ENCODE measurements at regions not wholly inside any gene's neighbourhood (a gene's known extent, or its start where the extent isn't known, plus 50 kb on each side); places are given as distances from the start of the nearest gene placed in this dataset.

- H3K4me3 ChIP-seq (replicated peaks; ENCODE audit: low read depth, low read length), result no peak overlapping the region
- TF ChIP-seq CTCF (IDR thresholded peaks at IDR 0.05; ENCODE audit: low read length, missing control alignments), result no peak
- DNase-seq (ENCODE audit: low read depth), result no peak
Observed at GRCh38 chr17:12579288-12579687, 86.4 kb upstream of the MYOCD start.

- no peak for DNase-seq (ENCODE audit: low read depth)
- TF ChIP-seq CTCF (IDR thresholded peaks at IDR 0.05; ENCODE audit: low read length, missing control alignments), result no peak
- H3K4me3 ChIP-seq (replicated peaks; ENCODE audit: low read depth, low read length), result no peak overlapping the region
Observed at GRCh38 chr17:12580640-12581039, 85.0 kb upstream of the MYOCD start.

GRCh38 chr17:12584727-12585126, 81.0 kb upstream of the MYOCD start:
- no peak for TF ChIP-seq CTCF (IDR thresholded peaks at IDR 0.05; ENCODE audit: low read length, missing control alignments)

GRCh38 chr17:12588531-12588930, 77.2 kb upstream of the MYOCD start:
- DNase-seq (ENCODE audit: low read depth), result no peak

More at GRCh38 chr17:12584727-12585126, 81.0 kb upstream of the MYOCD start:
- no peak for DNase-seq (ENCODE audit: low read depth)
- no peak overlapping the region for H3K4me3 ChIP-seq (replicated peaks; ENCODE audit: low read depth, low read length)

GRCh38 chr17:12590417-12590816, 75.3 kb upstream of the MYOCD start:
- no peak for TF ChIP-seq CTCF (IDR thresholded peaks at IDR 0.05; ENCODE audit: low read length, missing control alignments)
- DNase-seq (ENCODE audit: low read depth), result no peak
- H3K4me3 ChIP-seq (replicated peaks; ENCODE audit: low read depth, low read length), result no peak overlapping the region

More at GRCh38 chr17:12588531-12588930, 77.2 kb upstream of the MYOCD start:
- no peak overlapping the region for H3K4me3 ChIP-seq (replicated peaks; ENCODE audit: low read depth, low read length)
- no peak for TF ChIP-seq CTCF (IDR thresholded peaks at IDR 0.05; ENCODE audit: low read length, missing control alignments)

- DNase-seq (ENCODE audit: low read depth), result no peak
- no peak for TF ChIP-seq CTCF (IDR thresholded peaks at IDR 0.05; ENCODE audit: low read length, missing control alignments)
- H3K4me3 ChIP-seq (replicated peaks; ENCODE audit: low read depth, low read length), result no peak overlapping the region
Observed at GRCh38 chr17:12591021-12591735, 74.5 kb upstream of the MYOCD start.

GRCh38 chr17:12592941-12593340, 72.7 kb upstream of the MYOCD start:
- no peak for TF ChIP-seq CTCF (IDR thresholded peaks at IDR 0.05; ENCODE audit: low read length, missing control alignments)
- no peak overlapping the region for H3K4me3 ChIP-seq (replicated peaks; ENCODE audit: low read depth, low read length)
- DNase-seq (ENCODE audit: low read depth), result no peak

Measured in fibroblast of pulmonary artery (primary cell).